ENCODE measurements at regions not wholly inside any gene's neighbourhood (a gene's known extent, or its start where the extent isn't known, plus 50 kb on each side); places are given as distances from the start of the nearest gene placed in this dataset.

- no peak for TF ChIP-seq CTCF (conservative IDR thresholded peaks at IDR 0.05; ENCODE audit: low read length)
These were observed 377.8 kb downstream of the IRX2 start for GRCh38 chr5:2373631-2374030.

GRCh38 chr5:2371419-2371710 lies 380.1 kb downstream of the IRX2 start:
- DNase-seq (ENCODE audit: low read depth), result no peak
- H3K4me3 ChIP-seq (ENCODE audit: low read length), result no peak overlapping the region
- no peak for TF ChIP-seq CTCF (conservative IDR thresholded peaks at IDR 0.05; ENCODE audit: low read length)

More at GRCh38 chr5:2373631-2374030, 377.8 kb downstream of the IRX2 start:
- no peak overlapping the region for H3K4me3 ChIP-seq (ENCODE audit: low read length)
- DNase-seq (ENCODE audit: low read depth), result no peak

- no peak for DNase-seq (ENCODE audit: low read depth)
- no peak overlapping the region for H3K4me3 ChIP-seq (ENCODE audit: low read length)
- no peak for TF ChIP-seq CTCF (conservative IDR thresholded peaks at IDR 0.05; ENCODE audit: low read length)
These were observed 380.7 kb downstream of the IRX2 start for GRCh38 chr5:2370626-2371418.

GRCh38 chr5:2369178-2369577 lies 382.3 kb downstream of the IRX2 start:
- DNase-seq (ENCODE audit: low read depth), result no peak
- no peak overlapping the region for H3K4me3 ChIP-seq (ENCODE audit: low read length)
- no peak for TF ChIP-seq CTCF (conservative IDR thresholded peaks at IDR 0.05; ENCODE audit: low read length)

- no peak overlapping the region for H3K4me3 ChIP-seq (ENCODE audit: low read length)
- TF ChIP-seq CTCF (conservative IDR thresholded peaks at IDR 0.05; ENCODE audit: low read length), result no peak
- DNase-seq (ENCODE audit: low read depth), result no peak
These were observed 384.7 kb downstream of the IRX2 start for GRCh38 chr5:2366816-2367215.

- no peak for TF ChIP-seq CTCF (conservative IDR thresholded peaks at IDR 0.05; ENCODE audit: low read length)
- no peak for DNase-seq (ENCODE audit: low read depth)
- H3K4me3 ChIP-seq (ENCODE audit: low read length), result no peak overlapping the region
These were observed 394.2 kb downstream of the IRX2 start for GRCh38 chr5:2357309-2357708.

GRCh38 chr5:2355859-2356258 lies 395.6 kb downstream of the IRX2 start:
- H3K4me3 ChIP-seq (ENCODE audit: low read length), result no peak overlapping the region
- DNase-seq (ENCODE audit: low read depth), result no peak
- no peak for TF ChIP-seq CTCF (conservative IDR thresholded peaks at IDR 0.05; ENCODE audit: low read length)

Data from AG10803 (cell line).